ENCODE measurements at regions not wholly inside any gene's neighbourhood (a gene's known extent, or its start where the extent isn't known, plus 50 kb on each side); places are given as distances from the start of the nearest gene placed in this dataset.

DNA sequence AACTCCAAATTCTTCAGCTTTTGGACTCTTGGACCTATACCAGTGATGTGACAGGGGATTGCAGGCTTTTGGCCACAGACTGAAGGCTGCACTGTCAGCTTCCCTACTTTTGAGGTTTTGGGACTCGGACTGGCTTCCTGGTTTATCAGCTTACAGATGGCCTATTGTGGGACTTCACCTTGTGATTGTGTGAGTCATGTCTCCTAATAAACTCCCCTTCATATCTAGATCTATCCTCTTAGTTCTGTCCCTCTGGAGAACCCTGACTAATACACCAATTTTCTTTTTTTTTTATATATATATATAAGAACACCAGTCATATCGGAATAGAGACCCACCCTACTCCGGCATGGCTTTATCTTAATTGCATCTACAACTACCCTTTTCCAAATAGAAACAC, 166.8 kb downstream of the ETV1 start:
- FAIRE-seq = no peak

GRCh38 chr7:13826752-13827151, 162.7 kb downstream of the ETV1 start:
- no peak for FAIRE-seq

DNA sequence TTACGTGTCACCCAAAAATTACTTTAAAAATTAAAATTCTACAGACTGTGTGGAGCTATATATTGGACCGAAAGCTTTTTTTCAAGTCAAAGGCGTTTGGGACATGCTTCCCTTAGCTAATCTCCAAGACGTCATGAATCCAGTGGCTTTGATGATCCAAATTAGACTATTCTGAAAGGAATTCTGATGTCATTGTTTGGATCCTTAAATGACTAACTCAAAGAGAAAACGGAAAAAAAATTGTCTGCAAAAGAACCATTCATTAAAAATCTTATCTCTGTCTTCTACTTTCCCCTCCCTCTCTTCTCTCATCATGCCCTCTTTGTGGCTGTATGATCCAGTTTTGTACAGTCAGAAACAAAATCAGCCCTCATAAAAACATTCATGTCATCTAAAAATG, 161.8 kb downstream of the ETV1 start:
- no peak for FAIRE-seq

GRCh38 chr7:13829231-13829630, 160.2 kb downstream of the ETV1 start:
- FAIRE-seq = no peak

GRCh38 chr7:13829914-13830900, 159.3 kb downstream of the ETV1 start:
- no peak for FAIRE-seq

DNA sequence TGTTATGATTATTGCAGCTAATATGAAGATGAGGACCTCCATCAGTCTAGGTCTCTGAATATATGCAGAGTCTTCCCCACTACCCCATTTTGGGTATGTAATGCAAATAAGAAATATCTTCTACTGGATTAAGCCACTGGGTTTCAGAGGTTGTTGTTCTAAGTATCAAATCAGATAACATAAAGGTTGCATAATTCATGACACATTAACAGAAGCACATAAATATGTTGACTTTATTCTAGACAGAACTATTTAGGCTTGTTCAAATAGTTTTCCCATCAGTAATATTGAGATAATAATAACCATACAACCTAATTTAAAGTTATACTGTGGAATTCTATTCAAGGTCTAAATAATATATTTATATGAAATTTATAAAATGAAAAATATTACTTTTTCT, 157.1 kb downstream of the ETV1 start:
- peak; percentile 46 for FAIRE-seq

GRCh38 chr7:13834328-13834761, 155.1 kb downstream of the ETV1 start:
- FAIRE-seq = no peak

DNA sequence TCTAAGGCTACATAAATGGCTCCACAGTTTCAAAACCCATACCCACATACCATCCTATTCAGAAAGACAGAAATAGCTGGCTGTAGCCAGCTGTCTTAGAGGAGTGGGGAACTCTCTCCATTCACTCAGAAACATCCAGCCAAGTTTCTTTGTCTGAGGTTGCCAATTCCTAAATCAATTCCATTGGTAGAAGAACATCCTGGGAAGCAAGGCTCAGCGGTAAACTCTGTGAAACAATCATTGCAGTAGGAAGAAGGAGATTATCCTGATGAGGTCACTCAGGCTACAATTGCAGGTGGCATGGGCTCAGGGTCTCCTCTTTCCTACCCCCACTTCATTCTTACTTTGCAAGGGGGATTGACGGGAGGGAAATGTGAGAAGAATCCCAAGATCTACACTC, 154.0 kb downstream of the ETV1 start:
- FAIRE-seq = no peak

DNA sequence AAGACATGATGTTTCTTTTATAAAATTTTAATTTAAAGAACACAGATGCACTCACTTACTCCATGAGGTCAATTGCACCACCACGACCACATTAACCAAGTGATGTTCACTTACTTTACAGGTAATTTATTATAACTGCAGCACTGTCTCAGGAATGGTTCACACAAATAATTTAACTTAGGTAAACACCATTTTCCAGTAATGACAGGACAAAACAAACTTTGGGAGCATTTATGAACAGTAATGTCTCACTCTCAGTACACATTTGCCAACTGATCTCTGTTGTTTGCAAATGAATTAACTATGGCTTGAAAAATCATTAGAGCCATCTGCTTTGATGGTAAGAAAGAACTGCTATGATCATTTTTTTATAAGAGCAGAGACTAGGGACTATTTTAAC, 150.4 kb downstream of the ETV1 start:
- no peak for FAIRE-seq
